ENCODE measurements at regions not wholly inside any gene's neighbourhood (a gene's known extent, or its start where the extent isn't known, plus 50 kb on each side); places are given as distances from the start of the nearest gene placed in this dataset.

- no peak overlapping the region for H2AK5ac ChIP-seq (ENCODE audit: low read length)
- H2AFZ ChIP-seq (ENCODE audit: insufficient read depth, low read length, poor library complexity): no peak overlapping the region
- H2BK120ac ChIP-seq (ENCODE audit: insufficient read depth, low read length, poor library complexity): no peak overlapping the region
- H3K36me3 ChIP-seq (ENCODE audit: control insufficient read depth in 1 of 2, insufficient read depth in 2 of 2, low read length in 2 of 2): no peaks in the 10 kb centered on the region
- no peak overlapping the region for H3K4ac ChIP-seq (ENCODE audit: low read depth, low read length)
- no peak overlapping the region for H3K14ac ChIP-seq (ENCODE audit: low read length)
- DNase-seq: no peak
- no peaks in the 10 kb centered on the region for H3K27me3 ChIP-seq (ENCODE audit: insufficient read depth, low read length)
- H4K91ac ChIP-seq (ENCODE audit: low read depth, low read length): no peak overlapping the region
- H3K18ac ChIP-seq (ENCODE audit: low read length): no peak overlapping the region
- H3K4me2 ChIP-seq (ENCODE audit: low read length): no peak overlapping the region
- H3K4me3 ChIP-seq (ENCODE audit: low read depth, low read length): no peak overlapping the region
- H3K9me3 ChIP-seq (ENCODE audit: insufficient read depth, low read depth, low read length): no peaks in the 10 kb centered on the region
- no peak overlapping the region for H2BK12ac ChIP-seq (ENCODE audit: low read length)
- H4K12ac ChIP-seq (ENCODE audit: low read depth, low read length): no peak overlapping the region
- no peaks in the 10 kb centered on the region for H3K79me2 ChIP-seq (ENCODE audit: control insufficient read depth, insufficient read depth, low read length, poor library complexity)
- H3K27ac ChIP-seq (ENCODE audit: low read depth, low read length): no peak overlapping the region
- 100% methylated on average over 1 of the region's 4 CpGs for WGBS (ENCODE audit: extremely low coverage, insufficient coverage, insufficient read length)
- no peak overlapping the region for H4K8ac ChIP-seq (ENCODE audit: low read depth, low read length)
- H3K4me1 ChIP-seq (ENCODE audit: control insufficient read depth in 1 of 2, insufficient read depth in 2 of 2, low read length in 2 of 2): no peaks in the 10 kb centered on the region
- no peak overlapping the region for H2BK5ac ChIP-seq (ENCODE audit: low read depth, low read length, poor library complexity)
- H3K9ac ChIP-seq (ENCODE audit: low read length): no peak overlapping the region
- H3K23ac ChIP-seq (ENCODE audit: low read length): no peak overlapping the region
- H3K79me1 ChIP-seq (ENCODE audit: low read length): no peaks in the 10 kb centered on the region
These were observed 62.1 kb downstream of the VCX3A start for GRCh38 chrX:6472652-6473342.

GRCh38 chrX:6468706-6469105 is 66.2 kb downstream of the VCX3A start:
- no peak overlapping the region for H3K4ac ChIP-seq (ENCODE audit: low read depth, low read length)
- no peak overlapping the region for H2AK5ac ChIP-seq (ENCODE audit: low read length)
- H3K4me1 ChIP-seq (ENCODE audit: control insufficient read depth in 1 of 2, insufficient read depth in 2 of 2, low read length in 2 of 2): no peaks in the 10 kb centered on the region
- no peak overlapping the region for H3K4me2 ChIP-seq (ENCODE audit: low read length)
- H3K27ac ChIP-seq (ENCODE audit: low read depth, low read length): no peak overlapping the region
- peak; percentile 7 to 63 for DNase-seq
- H2BK5ac ChIP-seq (ENCODE audit: low read depth, low read length, poor library complexity): no peak overlapping the region
- H3K9me3 ChIP-seq (ENCODE audit: insufficient read depth, low read depth, low read length): no peaks in the 10 kb centered on the region
- H3K36me3 ChIP-seq (ENCODE audit: control insufficient read depth in 1 of 2, insufficient read depth in 2 of 2, low read length in 2 of 2): no peaks in the 10 kb centered on the region
- no peak overlapping the region for H3K9ac ChIP-seq (ENCODE audit: low read length)
- no peak overlapping the region for H4K8ac ChIP-seq (ENCODE audit: low read depth, low read length)
- no peak overlapping the region for H3K18ac ChIP-seq (ENCODE audit: low read length)
- no peak overlapping the region for H2BK120ac ChIP-seq (ENCODE audit: insufficient read depth, low read length, poor library complexity)
- H3K23ac ChIP-seq (ENCODE audit: low read length): no peak overlapping the region
- H3K4me3 ChIP-seq (ENCODE audit: low read depth, low read length): no peak overlapping the region
- H3K27me3 ChIP-seq (ENCODE audit: insufficient read depth, low read length): no peaks in the 10 kb centered on the region
- no peak overlapping the region for H2AFZ ChIP-seq (ENCODE audit: insufficient read depth, low read length, poor library complexity)
- H3K79me1 ChIP-seq (ENCODE audit: low read length): no peaks in the 10 kb centered on the region
- H3K79me2 ChIP-seq (ENCODE audit: control insufficient read depth, insufficient read depth, low read length, poor library complexity): no peaks in the 10 kb centered on the region
- WGBS (ENCODE audit: extremely low coverage, insufficient coverage, insufficient read length): no CpG with 5 or more reads among the region's 4 CpGs
- no peak overlapping the region for H4K91ac ChIP-seq (ENCODE audit: low read depth, low read length)
- no peak overlapping the region for H4K12ac ChIP-seq (ENCODE audit: low read depth, low read length)
- no peak overlapping the region for H2BK12ac ChIP-seq (ENCODE audit: low read length)
- H3K14ac ChIP-seq (ENCODE audit: low read length): no peak overlapping the region

GRCh38 chrX:6465756-6466155 is 69.2 kb downstream of the VCX3A start:
- Histone ChIP-seq H3K9me3 (ENCODE audit: insufficient read depth, low read depth, low read length) (no peaks in the 10 kb centered on the region), H3K4me3 (ENCODE audit: low read depth, low read length) (no peak overlapping the region), H3K14ac (ENCODE audit: low read length) (no peak overlapping the region), H3K36me3 (ENCODE audit: control insufficient read depth in 1 of 2, insufficient read depth in 2 of 2, low read length in 2 of 2) (no peaks in the 10 kb centered on the region), H4K8ac (ENCODE audit: low read depth, low read length) (no peak overlapping the region), H3K9ac (ENCODE audit: low read length) (no peak overlapping the region), H3K27ac (ENCODE audit: low read depth, low read length) (no peak overlapping the region), H2BK5ac (ENCODE audit: low read depth, low read length, poor library complexity) (no peak overlapping the region), H4K12ac (ENCODE audit: low read depth, low read length) (no peak overlapping the region), H3K4me2 (ENCODE audit: low read length) (no peak overlapping the region), H3K79me1 (ENCODE audit: low read length) (peaks cover 5% of the 10 kb centered on the region), H3K4me1 (ENCODE audit: control insufficient read depth in 1 of 2, insufficient read depth in 2 of 2, low read length in 2 of 2) (peaks cover 6 to 9% of the 10 kb centered on the region in 2 experiments), H3K23ac (ENCODE audit: low read length) (no peak overlapping the region), H3K27me3 (ENCODE audit: insufficient read depth, low read length) (no peaks in the 10 kb centered on the region), H3K4ac (ENCODE audit: low read depth, low read length) (no peak overlapping the region), H2AFZ (ENCODE audit: insufficient read depth, low read length, poor library complexity) (no peak overlapping the region), H2BK120ac (ENCODE audit: insufficient read depth, low read length, poor library complexity) (no peak overlapping the region), H3K18ac (ENCODE audit: low read length) (no peak overlapping the region), H4K91ac (ENCODE audit: low read depth, low read length) (no peak overlapping the region), H3K79me2 (ENCODE audit: control insufficient read depth, insufficient read depth, low read length, poor library complexity) (no peaks in the 10 kb centered on the region), H2AK5ac (ENCODE audit: low read length) (no peak overlapping the region), H2BK12ac (ENCODE audit: low read length) (no peak overlapping the region)
- DNase-seq: no peak
- WGBS (ENCODE audit: extremely low coverage, insufficient coverage, insufficient read length): no CpG with 5 or more reads among the region's 4 CpGs

- Histone ChIP-seq H2AK5ac (ENCODE audit: low read length) (no peak overlapping the region), H4K12ac (ENCODE audit: low read depth, low read length) (no peak overlapping the region)
These were observed 70.2 kb downstream of the VCX3A start for GRCh38 chrX:6464726-6465125.

More at GRCh38 chrX:6464726-6465125, 70.2 kb downstream of the VCX3A start:
- no peak overlapping the region for H3K14ac ChIP-seq (ENCODE audit: low read length)
- H2BK12ac ChIP-seq (ENCODE audit: low read length): no peak overlapping the region
- H3K79me1 ChIP-seq (ENCODE audit: low read length): peaks cover 5% of the 10 kb centered on the region
- H3K23ac ChIP-seq (ENCODE audit: low read length): no peak overlapping the region
- no peaks in the 10 kb centered on the region for H3K27me3 ChIP-seq (ENCODE audit: insufficient read depth, low read length)
- no peak for DNase-seq
- peaks cover 6 to 9% of the 10 kb centered on the region in 2 experiments for H3K4me1 ChIP-seq (ENCODE audit: control insufficient read depth in 1 of 2, insufficient read depth in 2 of 2, low read length in 2 of 2)
- no peak overlapping the region for H2BK5ac ChIP-seq (ENCODE audit: low read depth, low read length, poor library complexity)
- H2AFZ ChIP-seq (ENCODE audit: insufficient read depth, low read length, poor library complexity): no peak overlapping the region
- H3K36me3 ChIP-seq (ENCODE audit: control insufficient read depth in 1 of 2, insufficient read depth in 2 of 2, low read length in 2 of 2): no peaks in the 10 kb centered on the region
- no CpG with 5 or more reads among the region's 6 CpGs for WGBS (ENCODE audit: extremely low coverage, insufficient coverage, insufficient read length)
- H3K9me3 ChIP-seq (ENCODE audit: insufficient read depth, low read depth, low read length): no peaks in the 10 kb centered on the region
- no peak overlapping the region for H2BK120ac ChIP-seq (ENCODE audit: insufficient read depth, low read length, poor library complexity)
- H4K8ac ChIP-seq (ENCODE audit: low read depth, low read length): no peak overlapping the region
- no peak overlapping the region for H3K18ac ChIP-seq (ENCODE audit: low read length)
- H3K4me3 ChIP-seq (ENCODE audit: low read depth, low read length): no peak overlapping the region
- no peak overlapping the region for H4K91ac ChIP-seq (ENCODE audit: low read depth, low read length)
- no peak overlapping the region for H3K4me2 ChIP-seq (ENCODE audit: low read length)
- no peak overlapping the region for H3K27ac ChIP-seq (ENCODE audit: low read depth, low read length)
- H3K4ac ChIP-seq (ENCODE audit: low read depth, low read length): no peak overlapping the region
- H3K9ac ChIP-seq (ENCODE audit: low read length): no peak overlapping the region
- H3K79me2 ChIP-seq (ENCODE audit: control insufficient read depth, insufficient read depth, low read length, poor library complexity): no peaks in the 10 kb centered on the region

Measured in trophoblast cell (in vitro differentiated cells and primary cell).